ENCODE measurements at regions not wholly inside any gene's neighbourhood (a gene's known extent, or its start where the extent isn't known, plus 50 kb on each side); places are given as distances from the start of the nearest gene placed in this dataset.
"Not testable (repeated sequence)": the region's sequence is repeated elsewhere in the genome, so short reads cannot be mapped to it uniquely, and the experiment has no call there.

DNA sequence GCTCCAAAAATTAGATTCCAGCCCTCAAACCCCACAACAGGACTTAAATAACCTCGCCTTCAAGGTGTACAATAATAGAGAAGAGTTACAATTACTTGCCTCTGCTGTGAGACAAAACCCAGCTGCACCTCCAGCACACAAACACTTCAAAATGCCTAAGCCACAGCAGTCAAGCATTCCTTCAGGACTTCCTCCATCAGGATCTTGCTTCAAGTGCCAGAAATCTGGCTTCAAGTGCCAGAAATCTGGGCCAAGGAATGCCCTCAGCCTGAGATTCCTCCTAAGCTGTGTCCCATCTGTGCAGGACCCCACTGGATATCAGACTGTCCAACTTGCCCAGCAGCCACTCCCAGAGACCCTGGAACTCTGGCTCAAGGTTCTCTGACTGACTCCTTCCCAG lies 1088.3 kb downstream of the SORCS3 start:
- dilution Hi-C loops (cut with MboI; ENCODE audit: extremely low pct_ligation_motif_present, low sequenced_read_pairs): no loop called here
- Histone ChIP-seq H3K4me3 (ENCODE audit: control insufficient read depth in 2 of 3, extremely low read depth in 1 of 3, insufficient read depth in 2 of 3, low read depth in 1 of 3, low read length in 3 of 3) (no peak overlapping the region), H3K9ac (ENCODE audit: control insufficient read depth, extremely low read depth, insufficient read depth, low read length) (no peak overlapping the region), H2AFZ (ENCODE audit: control insufficient read depth, low read length) (no peak overlapping the region), H3K27me3 (ENCODE audit: control insufficient read depth, extremely low read depth, insufficient read depth, low read length) (no peaks in the 10 kb centered on the region), H3K4me2 (ENCODE audit: control insufficient read depth, extremely low read depth, insufficient read depth, low read depth, low read length) (no peak overlapping the region), H3K9me1 (ENCODE audit: control insufficient read depth, extremely low read depth, insufficient read depth, low read length) (no peaks in the 10 kb centered on the region), H3K9me3 (ENCODE audit: control insufficient read depth, low read depth, low read length) (no peaks in the 10 kb centered on the region), H3K27ac (ENCODE audit: control insufficient read depth, insufficient read depth, low read length) (no peak overlapping the region), H3K36me3 (ENCODE audit: control insufficient read depth in 2 of 2, extremely low read depth in 1 of 2, insufficient read depth in 2 of 2, low read length in 2 of 2) (no peaks in the 10 kb centered on the region), H3K4me1 (ENCODE audit: control insufficient read depth, extremely low read depth, insufficient read depth, low read length) (no peaks in the 10 kb centered on the region), H3K79me2 (ENCODE audit: control insufficient read depth, insufficient read depth, low read length) (no peaks in the 10 kb centered on the region), H4K20me1 (ENCODE audit: control insufficient read depth, extremely low read depth, insufficient read depth, low read length) (no peaks in the 10 kb centered on the region)
- TF ChIP-seq EZH2 (IDR thresholded peaks at IDR 0.05; ENCODE audit: low read length): no peak
- TF ChIP-seq, protein P1, sequence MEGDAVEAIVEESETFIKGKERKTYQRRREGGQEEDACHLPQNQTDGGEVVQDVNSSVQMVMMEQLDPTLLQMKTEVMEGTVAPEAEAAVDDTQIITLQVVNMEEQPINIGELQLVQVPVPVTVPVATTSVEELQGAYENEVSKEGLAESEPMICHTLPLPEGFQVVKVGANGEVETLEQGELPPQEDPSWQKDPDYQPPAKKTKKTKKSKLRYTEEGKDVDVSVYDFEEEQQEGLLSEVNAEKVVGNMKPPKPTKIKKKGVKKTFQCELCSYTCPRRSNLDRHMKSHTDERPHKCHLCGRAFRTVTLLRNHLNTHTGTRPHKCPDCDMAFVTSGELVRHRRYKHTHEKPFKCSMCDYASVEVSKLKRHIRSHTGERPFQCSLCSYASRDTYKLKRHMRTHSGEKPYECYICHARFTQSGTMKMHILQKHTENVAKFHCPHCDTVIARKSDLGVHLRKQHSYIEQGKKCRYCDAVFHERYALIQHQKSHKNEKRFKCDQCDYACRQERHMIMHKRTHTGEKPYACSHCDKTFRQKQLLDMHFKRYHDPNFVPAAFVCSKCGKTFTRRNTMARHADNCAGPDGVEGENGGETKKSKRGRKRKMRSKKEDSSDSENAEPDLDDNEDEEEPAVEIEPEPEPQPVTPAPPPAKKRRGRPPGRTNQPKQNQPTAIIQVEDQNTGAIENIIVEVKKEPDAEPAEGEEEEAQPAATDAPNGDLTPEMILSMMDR (optimal IDR thresholded peaks at IDR 0.05 in 1 of 3, IDR thresholded peaks at IDR 0.05 in 1 of 3, conservative IDR thresholded peaks at IDR 0.05 in 1 of 3; ENCODE audit: extremely low read depth in 1 of 3, insufficient read depth in 2 of 3, low read length in 3 of 3): no peak
- DNase-seq (ENCODE audit: low read depth, low spot score): no peak
- no peak for FAIRE-seq

DNA sequence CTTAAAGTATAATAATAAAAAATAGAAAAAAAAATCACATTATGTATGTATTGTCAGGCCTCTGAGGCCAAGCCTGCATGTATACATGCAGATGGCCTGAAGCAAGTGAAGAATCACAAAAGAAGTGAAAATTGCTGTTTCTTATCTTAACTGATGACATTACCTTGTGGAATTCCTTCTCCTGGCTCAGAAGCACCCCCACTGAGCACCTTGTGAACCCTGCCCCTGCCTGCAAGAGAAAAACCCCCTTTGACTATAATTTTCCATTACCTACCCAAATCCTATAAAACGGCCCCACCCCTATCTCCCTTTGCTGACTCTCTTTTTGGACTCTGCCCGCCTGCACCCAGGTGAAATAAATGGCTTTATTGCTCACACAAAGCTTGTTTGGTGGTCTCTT lies 1086.5 kb downstream of the SORCS3 start:
- H3K79me2 ChIP-seq (ENCODE audit: control insufficient read depth, insufficient read depth, low read length); H3K27ac ChIP-seq (ENCODE audit: control insufficient read depth, insufficient read depth, low read length); FAIRE-seq; H3K36me3 ChIP-seq (ENCODE audit: control insufficient read depth in 2 of 2, extremely low read depth in 1 of 2, insufficient read depth in 2 of 2, low read length in 2 of 2); H3K9ac ChIP-seq (ENCODE audit: control insufficient read depth, extremely low read depth, insufficient read depth, low read length); H3K9me1 ChIP-seq (ENCODE audit: control insufficient read depth, extremely low read depth, insufficient read depth, low read length); H3K4me2 ChIP-seq (ENCODE audit: control insufficient read depth, extremely low read depth, insufficient read depth, low read depth, low read length); H3K27me3 ChIP-seq (ENCODE audit: control insufficient read depth, extremely low read depth, insufficient read depth, low read length); H3K4me3 ChIP-seq (ENCODE audit: control insufficient read depth in 2 of 3, extremely low read depth in 1 of 3, insufficient read depth in 2 of 3, low read depth in 1 of 3, low read length in 3 of 3); DNase-seq (ENCODE audit: low read depth, low spot score); dilution Hi-C loops (cut with MboI; ENCODE audit: extremely low pct_ligation_motif_present, low sequenced_read_pairs); H3K4me1 ChIP-seq (ENCODE audit: control insufficient read depth, extremely low read depth, insufficient read depth, low read length); H2AFZ ChIP-seq (ENCODE audit: control insufficient read depth, low read length); H3K9me3 ChIP-seq (ENCODE audit: control insufficient read depth, low read depth, low read length); H4K20me1 ChIP-seq (ENCODE audit: control insufficient read depth, extremely low read depth, insufficient read depth, low read length): not testable (repeated sequence)

DNA sequence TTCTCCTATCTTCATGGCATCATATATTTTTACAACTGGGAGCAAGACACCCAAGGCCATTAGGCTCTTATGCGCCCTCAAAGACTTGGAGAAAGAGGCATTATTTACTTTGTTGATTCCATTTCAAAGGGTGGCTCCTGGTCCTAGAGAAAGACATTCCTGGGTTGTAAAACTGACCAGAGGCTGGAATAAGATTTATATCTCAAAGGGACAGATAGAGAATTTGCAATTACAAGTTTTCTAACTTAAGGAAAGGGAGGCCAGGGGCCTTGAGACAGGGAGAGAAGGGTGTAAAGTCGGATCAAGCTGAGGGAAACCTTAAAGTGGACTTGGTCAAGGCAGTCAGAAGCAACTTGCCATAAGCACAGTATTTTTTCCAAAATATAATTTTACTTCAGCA lies 1086.0 kb downstream of the SORCS3 start:
- H3K9me1 ChIP-seq (ENCODE audit: control insufficient read depth, extremely low read depth, insufficient read depth, low read length): no peaks in the 10 kb centered on the region
- dilution Hi-C loops (cut with MboI; ENCODE audit: extremely low pct_ligation_motif_present, low sequenced_read_pairs): no loop called here
- no peak overlapping the region for H3K4me3 ChIP-seq (ENCODE audit: control insufficient read depth in 2 of 3, extremely low read depth in 1 of 3, insufficient read depth in 2 of 3, low read depth in 1 of 3, low read length in 3 of 3)
- no peak overlapping the region for H3K4me2 ChIP-seq (ENCODE audit: control insufficient read depth, extremely low read depth, insufficient read depth, low read depth, low read length)
- H2AFZ ChIP-seq (ENCODE audit: control insufficient read depth, low read length): no peak overlapping the region
- TF ChIP-seq, protein P1 (optimal IDR thresholded peaks at IDR 0.05 in 1 of 3, IDR thresholded peaks at IDR 0.05 in 1 of 3, conservative IDR thresholded peaks at IDR 0.05 in 1 of 3; ENCODE audit: extremely low read depth in 1 of 3, insufficient read depth in 2 of 3, low read length in 3 of 3): no peak
- TF ChIP-seq EZH2 (IDR thresholded peaks at IDR 0.05; ENCODE audit: low read length): no peak
- H3K27ac ChIP-seq (ENCODE audit: control insufficient read depth, insufficient read depth, low read length): no peak overlapping the region
- no peak for FAIRE-seq
- no peak overlapping the region for H3K9ac ChIP-seq (ENCODE audit: control insufficient read depth, extremely low read depth, insufficient read depth, low read length)
- H3K27me3 ChIP-seq (ENCODE audit: control insufficient read depth, extremely low read depth, insufficient read depth, low read length): no peaks in the 10 kb centered on the region
- no peaks in the 10 kb centered on the region for H3K9me3 ChIP-seq (ENCODE audit: control insufficient read depth, low read depth, low read length)
- H3K79me2 ChIP-seq (ENCODE audit: control insufficient read depth, insufficient read depth, low read length): no peaks in the 10 kb centered on the region
- H3K4me1 ChIP-seq (ENCODE audit: control insufficient read depth, extremely low read depth, insufficient read depth, low read length): no peaks in the 10 kb centered on the region
- no peak for DNase-seq (ENCODE audit: low read depth, low spot score)
- H3K36me3 ChIP-seq (ENCODE audit: control insufficient read depth in 2 of 2, extremely low read depth in 1 of 2, insufficient read depth in 2 of 2, low read length in 2 of 2): no peaks in the 10 kb centered on the region
- H4K20me1 ChIP-seq (ENCODE audit: control insufficient read depth, extremely low read depth, insufficient read depth, low read length): no peaks in the 10 kb centered on the region

Data from keratinocyte (primary cell).